HEK293T (cell line): ENCODE measurements at regions not wholly inside any gene's neighbourhood (a gene's known extent, or its start where the extent isn't known, plus 50 kb on each side); places are given as distances from the start of the nearest gene placed in this dataset.

Experiments
- CTCF ChIA-PET: fragments of 350-600 bp; formaldehyde crosslinking; extraction: SDS; loops from one replicate; lab custom pipeline; 2021; ENCODE audit warnings: antibody characterized with exemption, inconsistent platforms; lab: Yijun Ruan, JAX
- POLR2A ChIA-PET: fragments of 350-600 bp; formaldehyde crosslinking; extraction: SDS; loops from one replicate; lab custom pipeline; 2020; ENCODE audit warnings: antibody characterized with exemption, inconsistent platforms; lab: Yijun Ruan, JAX
- DNase-seq: peaks from one replicate; pipeline ENCODE4 v3.0.0; 2012; ENCODE audit warnings: mixed read lengths; ENCODE audit errors: extremely low spot score
- ARNT ChIP-seq: fragments of 450-650 bp; IDR thresholded peaks from 2 replicates; pipeline ENCODE4 v1.6.1; 2017; ENCODE audit warnings: mild to moderate bottlenecking
- BHLHE40 ChIP-seq: fragments of 450-650 bp; IDR thresholded peaks from 2 replicates; pipeline ENCODE4 v1.6.1; 2016; ENCODE audit warnings: mild to moderate bottlenecking, moderate library complexity, borderline replicate concordance
- CTBP1 ChIP-seq: fragments of 450-650 bp; IDR thresholded peaks from 2 replicates; pipeline ENCODE4 v1.6.1; 2016; ENCODE audit warnings: borderline replicate concordance
- ELF4 ChIP-seq: fragments of 450-650 bp; IDR thresholded peaks from 2 replicates; pipeline ENCODE4 v1.6.1; 2017; ENCODE audit warnings: antibody characterized with exemption
- FOXA1 ChIP-seq: fragments of 450-650 bp; IDR thresholded peaks from 2 replicates; pipeline ENCODE4 v1.6.1; 2016; ENCODE audit warnings: mild to moderate bottlenecking
- FOXK2 ChIP-seq: fragments of 450-650 bp; IDR thresholded peaks from 2 replicates; pipeline ENCODE4 v1.6.1; 2016; ENCODE audit warnings: mild to moderate bottlenecking
- FOXM1 ChIP-seq: fragments of 450-650 bp; IDR thresholded peaks from 2 replicates; pipeline ENCODE4 v1.6.1; 2017; ENCODE audit warnings: mild to moderate bottlenecking, borderline replicate concordance
- HDGF ChIP-seq: fragments of 450-650 bp; IDR thresholded peaks from 2 replicates; pipeline ENCODE4 v1.6.1; 2017; ENCODE audit warnings: antibody characterized with exemption, borderline replicate concordance
- L3MBTL2 ChIP-seq: fragments of 450-650 bp; conservative IDR thresholded peaks from 2 replicates; pipeline ENCODE4 v1.6.1; 2016; ENCODE audit warnings: mild to moderate bottlenecking
- LEF1 ChIP-seq: fragments of 450-650 bp; IDR thresholded peaks from 2 replicates; pipeline ENCODE4 v1.6.1; 2017; ENCODE audit warnings: mild to moderate bottlenecking, borderline replicate concordance
- NFRKB ChIP-seq: fragments of 450-650 bp; IDR thresholded peaks from 2 replicates; pipeline ENCODE4 v1.6.1; 2016; ENCODE audit warnings: mild to moderate bottlenecking, moderate library complexity
- PKNOX1 ChIP-seq: fragments of 450-650 bp; IDR thresholded peaks from 2 replicates; pipeline ENCODE4 v1.6.1; 2016
- SP1 ChIP-seq: fragments of 450-650 bp; IDR thresholded peaks from 2 replicates; pipeline ENCODE4 v1.6.1; 2017
- SUZ12 ChIP-seq: fragments of 450-650 bp; IDR thresholded peaks from 2 replicates; pipeline ENCODE4 v1.6.1; 2016; ENCODE audit warnings: mild to moderate bottlenecking
- TARDBP ChIP-seq: fragments of 450-650 bp; IDR thresholded peaks from 2 replicates; pipeline ENCODE4 v1.6.1; 2016
- ZNF384 ChIP-seq: fragments of 450-650 bp; IDR thresholded peaks from 2 replicates; pipeline ENCODE4 v1.6.1; 2016

- CTCF ChIA-PET, result no interaction called here
- no peak for DNase-seq
- TF ChIP-seq BHLHE40, result no peak
- TF ChIP-seq LEF1, result no peak
- TF ChIP-seq FOXA1, result no peak
- no peak for TF ChIP-seq SUZ12
- TF ChIP-seq ELF4, result no peak
- no peak for TF ChIP-seq SP1
- TF ChIP-seq HDGF, result no peak
- TF ChIP-seq TARDBP, result no peak
- no peak for TF ChIP-seq CTBP1
- no peak for TF ChIP-seq ZNF384
- TF ChIP-seq PKNOX1, result no peak
- TF ChIP-seq ARNT, result no peak
- TF ChIP-seq FOXK2, result no peak
- TF ChIP-seq FOXM1, result no peak
- no peak for TF ChIP-seq L3MBTL2
- no peak for TF ChIP-seq NFRKB
- POLR2A ChIA-PET, result no interaction called here
Observed at GRCh38 chr11:8822469-8822868, 88.5 kb upstream of the AKIP1 start.

GRCh38 chr11:8823174-8823742 lies 87.7 kb upstream of the AKIP1 start:
- ChIA-PET CTCF (no interaction called here), POLR2A (no interaction called here)
- no peak for DNase-seq
- no peak for TF ChIP-seq ZNF384
- no peak for TF ChIP-seq L3MBTL2
- TF ChIP-seq NFRKB, result no peak
- no peak for TF ChIP-seq PKNOX1
- no peak for TF ChIP-seq ELF4
- TF ChIP-seq LEF1, result no peak
- no peak for TF ChIP-seq FOXA1
- TF ChIP-seq BHLHE40, result no peak
- TF ChIP-seq ARNT, result no peak
- no peak for TF ChIP-seq SP1
- TF ChIP-seq CTBP1, result no peak
- no peak for TF ChIP-seq TARDBP
- no peak for TF ChIP-seq HDGF
- TF ChIP-seq FOXK2, result no peak
- TF ChIP-seq SUZ12, result no peak
- no peak for TF ChIP-seq FOXM1

- CTCF ChIA-PET, result no interaction called here
- no peak for DNase-seq
- no peak for TF ChIP-seq ZNF384
- no peak for TF ChIP-seq L3MBTL2
- TF ChIP-seq BHLHE40, result no peak
- TF ChIP-seq ELF4, result no peak
- POLR2A ChIA-PET, result interaction anchor here (0.7 to 0.8 kb wide), 2 partner anchors 9 to 144 kb away, joined by 3 to 4 read pairs; partner anchors contain the start of genes RPL27A and TRIM66
Observed at GRCh38 chr11:8826139-8826786, 84.7 kb upstream of the AKIP1 start.

GRCh38 chr11:8826901-8827560 lies 84.0 kb upstream of the AKIP1 start:
- ChIA-PET POLR2A (interaction anchor here (0.7 to 1.0 kb wide), 3 partner anchors 8 to 145 kb away, joined by 3 to 4 read pairs (median 3); partner anchors contain the start of genes RPL27A and TRIM66), CTCF (no interaction called here)

GRCh38 chr11:8828046-8828445 lies 82.9 kb upstream of the AKIP1 start:
- no peak for DNase-seq
- ChIA-PET POLR2A (no interaction called here), CTCF (interaction anchor here (0.5 kb wide), 1 partner anchor 255 kb away, joined by 3 read pairs; no protein-coding TSS in a partner anchor)
- TF ChIP-seq FOXA1 (no peak), SP1 (no peak), CTBP1 (no peak)

More at GRCh38 chr11:8826901-8827560, 84.0 kb upstream of the AKIP1 start:
- TF ChIP-seq SUZ12, result no peak
- no peak for TF ChIP-seq PKNOX1
- TF ChIP-seq ELF4, result no peak
- TF ChIP-seq FOXK2, result no peak
- TF ChIP-seq TARDBP, result no peak
- no peak for TF ChIP-seq LEF1
- TF ChIP-seq NFRKB, result no peak
- TF ChIP-seq ARNT, result no peak
- TF ChIP-seq SP1, result no peak
- no peak for TF ChIP-seq CTBP1
- no peak for TF ChIP-seq BHLHE40
- no peak for TF ChIP-seq FOXM1
- TF ChIP-seq HDGF, result no peak
- no peak for DNase-seq

- DNase-seq, result no peak
- CTCF ChIA-PET, result no interaction called here
- TF ChIP-seq NFRKB (no peak), L3MBTL2 (no peak), CTBP1 (no peak), SP1 (no peak), HDGF (no peak), FOXA1 (no peak), BHLHE40 (no peak), ARNT (no peak), PKNOX1 (no peak), FOXK2 (no peak)
- POLR2A ChIA-PET, result no interaction called here
Observed at GRCh38 chr11:8828580-8829361, 82.2 kb upstream of the AKIP1 start.
